ENCODE measurements at regions not wholly inside any gene's neighbourhood (a gene's known extent, or its start where the extent isn't known, plus 50 kb on each side); places are given as distances from the start of the nearest gene placed in this dataset.
"Not testable (repeated sequence)": the region's sequence is repeated elsewhere in the genome, so short reads cannot be mapped to it uniquely, and the experiment has no call there.

DNA sequence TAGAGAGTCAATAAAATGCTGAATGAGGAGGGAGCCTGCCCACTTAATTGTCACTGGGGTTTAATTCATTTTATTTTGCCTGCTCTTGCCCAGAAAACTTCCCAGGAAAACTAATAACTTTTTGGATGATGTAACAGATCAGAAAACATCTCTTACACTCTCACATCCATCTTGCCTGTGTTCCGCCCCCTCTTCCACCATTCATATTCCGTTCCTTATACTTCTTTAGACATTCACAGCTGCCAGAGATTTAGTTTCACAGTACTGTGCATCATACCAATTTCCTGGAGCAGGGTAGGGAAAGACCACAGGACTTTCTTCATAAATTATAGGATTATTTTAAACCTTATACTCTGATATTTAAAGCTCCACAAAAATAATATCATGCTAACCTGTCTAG is 776.1 kb upstream of the SOX11 start:
- H3K27ac ChIP-seq (ENCODE audit: low read length): no peak overlapping the region

DNA sequence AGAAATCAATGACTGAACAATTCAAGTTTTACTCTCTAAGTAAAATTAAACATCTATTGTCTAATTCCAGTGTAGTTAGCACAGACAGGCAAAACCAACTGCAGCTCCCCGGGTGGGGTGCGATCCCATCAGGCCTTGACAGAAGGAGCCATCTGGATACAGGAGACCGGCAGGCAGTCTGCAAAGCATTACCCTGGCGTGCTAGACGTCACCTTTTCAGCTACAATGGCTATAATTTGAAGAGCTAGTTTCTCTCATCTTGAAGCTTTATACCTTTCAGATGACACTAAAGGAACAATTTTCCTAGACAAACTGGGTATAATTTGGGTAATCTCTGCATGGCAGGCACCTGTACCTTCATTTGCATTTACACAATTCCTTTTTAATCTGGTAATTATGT is 761.5 kb upstream of the SOX11 start:
- no peak overlapping the region for H3K27ac ChIP-seq (ENCODE audit: low read length)
- no peaks in the 10 kb centered on the region for H3K36me3 ChIP-seq (replicated peaks; ENCODE audit: low read depth, low read length)
- no peaks in the 10 kb centered on the region for H3K4me1 ChIP-seq (ENCODE audit: low read length)
- no peak overlapping the region for H2AFZ ChIP-seq (ENCODE audit: low read depth, low read length)
- TF ChIP-seq, protein P1, sequence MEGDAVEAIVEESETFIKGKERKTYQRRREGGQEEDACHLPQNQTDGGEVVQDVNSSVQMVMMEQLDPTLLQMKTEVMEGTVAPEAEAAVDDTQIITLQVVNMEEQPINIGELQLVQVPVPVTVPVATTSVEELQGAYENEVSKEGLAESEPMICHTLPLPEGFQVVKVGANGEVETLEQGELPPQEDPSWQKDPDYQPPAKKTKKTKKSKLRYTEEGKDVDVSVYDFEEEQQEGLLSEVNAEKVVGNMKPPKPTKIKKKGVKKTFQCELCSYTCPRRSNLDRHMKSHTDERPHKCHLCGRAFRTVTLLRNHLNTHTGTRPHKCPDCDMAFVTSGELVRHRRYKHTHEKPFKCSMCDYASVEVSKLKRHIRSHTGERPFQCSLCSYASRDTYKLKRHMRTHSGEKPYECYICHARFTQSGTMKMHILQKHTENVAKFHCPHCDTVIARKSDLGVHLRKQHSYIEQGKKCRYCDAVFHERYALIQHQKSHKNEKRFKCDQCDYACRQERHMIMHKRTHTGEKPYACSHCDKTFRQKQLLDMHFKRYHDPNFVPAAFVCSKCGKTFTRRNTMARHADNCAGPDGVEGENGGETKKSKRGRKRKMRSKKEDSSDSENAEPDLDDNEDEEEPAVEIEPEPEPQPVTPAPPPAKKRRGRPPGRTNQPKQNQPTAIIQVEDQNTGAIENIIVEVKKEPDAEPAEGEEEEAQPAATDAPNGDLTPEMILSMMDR (IDR thresholded peaks at IDR 0.05; ENCODE audit: low read depth, low read length): no peak
- TF ChIP-seq EZH2phosphoT487 (IDR thresholded peaks at IDR 0.05; ENCODE audit: low read depth): no peak
- H3K4me2 ChIP-seq (ENCODE audit: low read length): no peak overlapping the region
- no peaks in the 10 kb centered on the region for H3K79me2 ChIP-seq (ENCODE audit: low read length)
- no peaks in the 10 kb centered on the region for H3K9me3 ChIP-seq (ENCODE audit: insufficient read depth, low read length)
- no peak overlapping the region for H3K4me3 ChIP-seq (ENCODE audit: low read length)
- no peaks in the 10 kb centered on the region for H4K20me1 ChIP-seq (ENCODE audit: insufficient read depth, low read length)
- H3K9ac ChIP-seq (ENCODE audit: low read length): no peak overlapping the region
- no peaks in the 10 kb centered on the region for H3K27me3 ChIP-seq (ENCODE audit: low read depth, low read length)

More for the DNA sequence above, 776.1 kb upstream of the SOX11 start:
- Histone ChIP-seq H3K27me3 (ENCODE audit: low read depth, low read length) (no peaks in the 10 kb centered on the region), H3K4me2 (ENCODE audit: low read length) (no peak overlapping the region), H3K36me3 (replicated peaks; ENCODE audit: low read depth, low read length) (no peaks in the 10 kb centered on the region), H3K4me3 (ENCODE audit: low read length) (no peak overlapping the region), H4K20me1 (ENCODE audit: insufficient read depth, low read length) (no peaks in the 10 kb centered on the region), H2AFZ (ENCODE audit: low read depth, low read length) (no peak overlapping the region), H3K79me2 (ENCODE audit: low read length) (no peaks in the 10 kb centered on the region), H3K9me3 (ENCODE audit: insufficient read depth, low read length) (no peaks in the 10 kb centered on the region), H3K4me1 (ENCODE audit: low read length) (peaks cover 11% of the 10 kb centered on the region), H3K9ac (ENCODE audit: low read length) (no peak overlapping the region)
- TF ChIP-seq EZH2phosphoT487 (IDR thresholded peaks at IDR 0.05; ENCODE audit: low read depth): no peak
- TF ChIP-seq, protein P1 (IDR thresholded peaks at IDR 0.05; ENCODE audit: low read depth, low read length): no peak

DNA sequence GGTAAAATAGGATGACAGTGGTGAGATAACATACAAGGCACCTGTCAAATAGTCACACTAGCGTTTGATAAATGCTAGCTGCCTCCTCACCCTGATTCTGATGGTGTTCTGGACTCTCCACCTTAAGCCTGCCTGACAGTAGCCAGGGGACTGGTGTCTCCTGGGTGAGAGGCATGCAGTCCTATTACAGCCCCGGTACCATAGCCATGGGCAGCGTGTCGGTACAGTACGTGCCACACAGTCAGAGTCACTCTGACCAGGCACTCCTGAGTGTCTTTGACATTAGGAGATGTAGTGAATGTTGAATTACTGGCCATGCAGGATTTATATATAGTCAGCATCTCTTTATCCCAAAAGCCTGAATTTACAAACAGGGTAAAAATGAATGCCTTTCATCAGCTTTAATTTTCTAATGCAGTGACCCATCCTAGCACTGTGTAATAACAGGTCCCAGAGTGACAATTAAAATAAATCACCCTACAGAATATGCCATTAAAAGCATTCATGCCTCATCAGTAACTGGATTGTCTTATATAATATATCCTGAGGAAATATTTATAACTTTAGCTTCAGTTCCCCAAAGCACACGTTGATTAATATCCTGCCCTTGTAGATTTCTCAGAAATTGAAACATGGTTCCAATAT is 760.3 kb upstream of the SOX11 start:
- no peaks in the 10 kb centered on the region for H3K9me3 ChIP-seq (ENCODE audit: insufficient read depth, low read length)
- no peaks in the 10 kb centered on the region for H3K27me3 ChIP-seq (ENCODE audit: low read depth, low read length)
- no peak overlapping the region for H3K27ac ChIP-seq (ENCODE audit: low read length)
- H3K79me2 ChIP-seq (ENCODE audit: low read length): no peaks in the 10 kb centered on the region
- no peak overlapping the region for H3K4me2 ChIP-seq (ENCODE audit: low read length)
- H4K20me1 ChIP-seq (ENCODE audit: insufficient read depth, low read length): no peaks in the 10 kb centered on the region
- no peak overlapping the region for H3K9ac ChIP-seq (ENCODE audit: low read length)
- no peaks in the 10 kb centered on the region for H3K4me1 ChIP-seq (ENCODE audit: low read length)
- TF ChIP-seq, protein P1 (IDR thresholded peaks at IDR 0.05; ENCODE audit: low read depth, low read length): no peak
- no peak for TF ChIP-seq EZH2phosphoT487 (IDR thresholded peaks at IDR 0.05; ENCODE audit: low read depth)
- H3K4me3 ChIP-seq (ENCODE audit: low read length): no peak overlapping the region
- no peak overlapping the region for H2AFZ ChIP-seq (ENCODE audit: low read depth, low read length)
- H3K36me3 ChIP-seq (replicated peaks; ENCODE audit: low read depth, low read length): no peaks in the 10 kb centered on the region

DNA sequence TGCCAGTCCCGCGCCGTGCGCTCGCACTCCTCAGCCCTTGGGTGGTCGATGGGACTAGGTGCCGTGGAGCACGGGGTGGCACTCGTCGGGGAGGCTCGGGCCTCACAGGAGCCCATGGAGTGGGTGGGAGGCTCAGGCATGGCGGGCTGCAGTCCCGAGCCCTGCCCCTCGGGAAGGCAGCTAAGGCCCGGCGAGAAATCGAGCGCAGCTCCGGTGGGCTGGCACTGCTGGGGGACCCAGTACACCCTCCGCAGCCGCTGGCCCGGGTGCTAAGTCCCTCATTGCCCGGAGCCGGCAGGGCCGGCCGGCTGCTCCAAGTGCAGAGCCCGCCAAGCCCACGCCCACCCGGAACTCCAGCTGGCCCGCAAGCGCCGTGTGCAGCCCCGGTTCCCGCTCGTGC is 756.9 kb upstream of the SOX11 start:
- not testable (repeated sequence) for H3K79me2 ChIP-seq (ENCODE audit: low read length); H2AFZ ChIP-seq (ENCODE audit: low read depth, low read length); H3K36me3 ChIP-seq (replicated peaks; ENCODE audit: low read depth, low read length); H3K4me2 ChIP-seq (ENCODE audit: low read length); H3K4me3 ChIP-seq (ENCODE audit: low read length); H3K9me3 ChIP-seq (ENCODE audit: insufficient read depth, low read length); H4K20me1 ChIP-seq (ENCODE audit: insufficient read depth, low read length); H3K4me1 ChIP-seq (ENCODE audit: low read length); H3K27me3 ChIP-seq (ENCODE audit: low read depth, low read length); H3K27ac ChIP-seq (ENCODE audit: low read length); H3K9ac ChIP-seq (ENCODE audit: low read length)

Data from OCI-LY3 (cell line).